GOT3 (cell line): ENCODE measurements at regions not wholly inside any gene's neighbourhood (a gene's known extent, or its start where the extent isn't known, plus 50 kb on each side); places are given as distances from the start of the nearest gene placed in this dataset.
"Not testable (repeated sequence)": the region's sequence is repeated elsewhere in the genome, so short reads cannot be mapped to it uniquely, and the experiment has no call there.

Experiments used
- DNase-seq: peaks from one replicate; lab custom pipeline; 2025; ENCODE audit warnings: mixed read lengths; lab: John Stamatoyannopoulos, UW

DNA sequence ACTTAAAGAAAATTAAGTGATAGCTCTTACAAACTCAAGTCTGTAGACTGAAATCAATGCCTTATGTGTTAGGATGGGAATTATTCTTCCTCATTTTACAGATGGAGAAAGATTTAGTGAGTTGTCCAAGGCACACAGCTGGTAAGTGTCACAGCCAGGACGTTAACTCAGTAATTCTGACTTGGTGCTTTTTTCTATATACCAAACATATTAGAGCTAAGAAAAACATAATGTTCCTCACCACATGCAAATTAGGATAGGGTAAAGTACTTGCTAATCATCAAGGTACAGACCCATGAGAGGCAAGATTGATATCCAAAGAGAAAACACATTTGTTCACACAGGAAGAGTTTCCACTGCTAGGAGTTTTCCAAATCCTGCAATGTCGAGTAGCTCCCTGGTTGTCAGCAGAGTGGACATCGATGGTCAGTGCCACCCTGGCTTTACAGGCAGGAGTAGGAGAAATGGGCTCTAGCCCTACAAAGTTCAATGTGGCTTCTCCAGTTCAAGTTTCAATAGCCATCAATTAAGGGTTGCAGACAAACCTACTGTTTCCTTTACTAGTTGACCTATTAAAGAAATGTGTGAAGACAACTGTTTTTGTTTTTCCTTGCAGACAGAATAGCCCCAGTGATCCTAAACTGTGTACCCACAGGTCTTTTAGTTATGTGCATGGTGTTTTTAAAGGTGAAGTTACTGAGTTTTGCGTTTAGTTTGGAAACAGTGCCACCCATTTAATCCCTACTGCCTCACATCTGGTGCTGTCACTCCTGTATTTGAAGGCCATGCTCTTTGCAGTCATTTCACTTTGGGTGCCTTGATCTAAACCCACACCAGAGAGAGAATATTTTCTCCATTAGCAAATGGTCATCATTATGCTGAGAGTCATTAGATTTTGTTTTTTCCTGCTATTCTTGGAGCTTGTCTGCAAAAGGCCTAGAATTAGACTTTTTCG, 460.8 kb upstream of the SMARCA2 start:
- DNase-seq, result no peak

GRCh38 chr9:1558666-1559065, 456.5 kb upstream of the SMARCA2 start:
- not testable (repeated sequence) for DNase-seq

DNA sequence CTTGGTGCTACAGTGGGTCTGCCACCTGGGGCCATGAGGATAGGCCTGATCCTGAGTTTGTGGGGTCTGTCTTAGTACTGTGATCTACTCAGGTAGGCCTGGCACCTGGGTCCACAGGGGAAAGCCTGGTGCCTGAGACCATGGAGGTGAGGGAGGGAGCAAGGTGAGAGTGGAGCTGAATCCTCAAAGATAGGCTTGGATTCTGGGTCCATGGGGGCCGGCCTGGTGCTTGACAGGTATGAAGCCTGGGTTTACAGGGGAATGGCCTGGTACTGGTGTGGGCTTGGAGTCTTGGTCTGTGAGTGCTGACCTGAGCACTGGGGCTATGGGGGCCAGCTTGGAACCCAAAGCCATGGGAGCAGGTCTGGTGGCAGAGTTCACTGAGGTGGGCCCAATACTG, 439.2 kb upstream of the SMARCA2 start:
- DNase-seq, result no peak

DNA sequence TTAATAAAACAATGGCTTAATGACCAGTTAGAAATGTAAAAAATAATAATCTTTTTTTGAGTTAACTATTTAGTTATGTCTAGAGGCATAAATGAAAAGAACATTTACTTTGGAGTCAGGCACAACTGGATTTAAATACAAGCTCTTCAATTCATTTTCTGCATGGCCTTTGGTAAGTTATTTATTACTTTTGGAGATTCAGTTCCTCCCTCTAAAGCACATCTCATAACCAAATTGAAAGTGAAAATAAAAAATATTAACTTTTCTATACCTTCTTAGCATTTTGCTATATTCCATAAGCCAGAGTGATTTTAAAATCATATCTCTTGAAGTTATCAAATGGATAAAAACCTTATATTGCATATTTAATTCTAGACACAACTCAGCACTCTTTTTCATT, 434.9 kb upstream of the SMARCA2 start:
- DNase-seq, result no peak

GRCh38 chr9:1581926-1582325, 433.2 kb upstream of the SMARCA2 start:
- DNase-seq, result no peak

GRCh38 chr9:1591310-1591709, 423.8 kb upstream of the SMARCA2 start:
- DNase-seq, result no peak

DNA sequence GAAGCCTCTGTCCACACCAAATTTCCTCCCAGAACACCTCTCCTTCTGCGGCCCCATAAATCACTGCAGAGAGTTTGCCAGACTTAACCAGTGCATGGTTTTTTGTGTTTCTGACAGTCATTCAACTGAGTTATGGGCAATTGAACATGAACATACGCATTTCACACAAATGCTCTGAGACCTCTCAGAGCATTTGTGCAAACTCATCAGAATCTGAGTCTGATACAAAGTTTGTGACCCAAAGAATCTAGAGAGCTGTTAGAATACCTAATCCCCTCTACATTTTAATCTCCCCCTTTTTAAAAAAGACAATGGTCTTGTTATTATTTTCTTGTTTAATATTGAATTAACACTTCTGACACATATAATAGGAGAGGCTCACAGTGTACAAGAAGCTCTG, 416.9 kb upstream of the SMARCA2 start:
- no peak for DNase-seq

GRCh38 chr9:1599961-1600360, 415.2 kb upstream of the SMARCA2 start:
- DNase-seq, result no peak

- no peak for DNase-seq
Observed at GRCh38 chr9:1604942-1605560, 410.1 kb upstream of the SMARCA2 start.

DNA sequence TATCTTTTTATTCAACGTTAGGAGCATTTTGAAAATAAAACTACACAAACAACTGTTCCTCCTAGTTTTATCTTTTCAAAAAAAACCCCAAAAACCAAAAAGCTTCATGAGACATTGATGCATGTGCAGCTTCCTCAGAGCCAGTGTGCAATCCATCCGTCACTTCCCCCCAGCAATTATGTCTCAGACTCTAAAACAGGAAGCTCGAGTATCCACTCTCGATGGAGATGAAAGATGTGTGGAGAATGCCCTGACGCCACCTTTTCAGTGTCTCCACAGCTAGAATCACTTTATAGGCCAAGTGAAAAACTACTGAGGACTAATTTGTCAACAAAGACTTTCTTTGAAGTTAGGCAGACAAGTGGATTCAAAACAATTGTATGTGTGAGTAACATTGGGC, 408.9 kb upstream of the SMARCA2 start:
- DNase-seq, result no peak

DNA sequence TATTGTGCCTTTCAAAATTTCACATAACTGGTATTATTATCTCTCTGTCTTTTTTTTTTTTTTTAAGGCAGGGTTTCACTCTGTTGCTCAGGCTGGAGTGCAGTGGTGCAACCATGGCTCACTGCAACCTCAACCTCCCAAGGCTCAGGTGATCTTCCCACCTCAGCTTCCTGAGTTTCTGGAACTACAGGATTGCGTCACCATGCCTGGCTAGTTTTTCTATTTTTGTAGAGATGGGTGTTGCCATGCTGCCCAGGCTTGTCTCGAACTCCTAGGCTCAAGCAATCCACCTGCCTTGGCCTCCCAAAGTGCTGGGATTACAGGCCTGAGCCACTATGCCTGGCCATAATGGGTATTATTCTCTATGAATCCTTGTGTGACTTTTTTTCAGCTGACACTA, 402.3 kb upstream of the SMARCA2 start:
- no peak for DNase-seq

- DNase-seq, result no peak
Observed at GRCh38 chr9:1617419-1617818, 397.7 kb upstream of the SMARCA2 start.

- DNase-seq, result no peak
Observed at GRCh38 chr9:1619915-1620710, 395.0 kb upstream of the SMARCA2 start.

- no peak for DNase-seq
Observed at GRCh38 chr9:1637401-1637800, 377.7 kb upstream of the SMARCA2 start.

DNA sequence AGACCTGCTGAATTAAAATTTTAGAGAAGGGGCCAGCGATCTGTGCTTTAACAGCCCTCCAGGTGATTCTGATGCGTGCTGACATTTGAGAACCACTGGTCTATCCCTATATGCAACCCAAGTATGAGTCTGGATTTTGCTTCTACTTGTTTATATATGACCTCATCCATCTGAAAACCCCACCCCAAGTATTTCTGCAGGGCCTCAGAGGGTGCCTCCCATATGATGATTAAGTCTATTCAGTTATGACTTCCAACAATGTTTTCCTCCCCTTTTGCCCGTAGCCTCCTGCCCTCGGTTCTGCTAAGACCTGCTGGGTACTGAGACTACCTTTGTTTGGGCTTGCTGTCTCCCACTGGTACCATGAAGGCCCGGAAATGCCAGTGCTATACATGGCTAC, 376.0 kb upstream of the SMARCA2 start:
- DNase-seq, result no peak

DNA sequence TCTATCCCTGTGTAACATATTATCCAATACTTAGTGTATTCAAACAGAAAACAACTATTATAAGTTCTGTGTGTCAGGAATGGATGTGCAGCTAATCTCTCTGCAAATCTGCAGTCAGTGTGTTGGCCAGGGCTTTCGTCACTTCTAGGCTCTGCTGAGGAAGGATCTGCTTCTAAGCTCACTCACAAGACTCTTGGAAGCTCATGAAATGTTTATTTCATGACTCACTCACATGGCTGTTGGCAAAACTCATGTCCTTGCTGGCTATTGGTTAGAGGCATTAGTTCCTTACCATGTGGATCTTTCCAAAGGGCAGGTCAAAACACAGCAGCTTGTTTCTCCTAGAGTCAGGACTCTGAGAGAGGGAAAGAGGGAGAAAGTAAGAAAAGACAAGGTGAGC, 367.4 kb upstream of the SMARCA2 start:
- no peak for DNase-seq

GRCh38 chr9:1653282-1653681, 361.9 kb upstream of the SMARCA2 start:
- no peak for DNase-seq

GRCh38 chr9:1658661-1659362, 356.3 kb upstream of the SMARCA2 start:
- no peak for DNase-seq

DNA sequence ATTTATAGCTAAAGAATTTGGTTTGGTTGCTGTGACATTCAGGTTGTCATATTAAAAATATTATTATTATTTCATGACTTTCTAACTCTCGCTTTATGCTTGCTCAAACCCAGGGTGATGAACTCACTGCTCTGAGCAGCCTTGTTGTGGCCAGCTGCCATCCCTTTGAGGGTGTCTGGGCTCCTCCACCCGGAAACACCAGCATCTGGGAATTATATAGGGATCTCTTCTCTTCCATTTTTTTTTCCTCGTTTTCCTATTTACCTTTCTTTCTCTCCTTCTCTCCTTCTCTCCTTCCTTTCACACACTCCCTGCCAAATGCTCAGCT, 355.8 kb upstream of the SMARCA2 start:
- no peak for DNase-seq

DNA sequence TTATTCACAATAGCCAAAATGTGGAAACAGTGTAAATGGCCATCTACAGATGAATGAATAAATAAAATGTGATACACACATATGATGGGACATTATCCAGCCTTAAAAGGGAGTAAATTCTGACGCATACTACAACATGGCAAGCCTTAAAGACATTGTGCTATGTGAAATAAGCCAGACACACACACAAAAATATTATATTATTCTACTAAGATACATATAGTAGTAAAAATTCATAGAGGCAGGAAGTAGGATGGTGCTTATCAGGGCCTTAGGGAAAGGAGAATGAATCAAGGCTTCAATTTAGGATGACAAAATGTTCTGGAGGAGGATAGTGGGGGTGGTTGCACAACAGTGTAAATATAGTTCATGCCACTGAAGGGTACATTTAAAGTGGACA, 346.7 kb upstream of the SMARCA2 start:
- no peak for DNase-seq

- no peak for DNase-seq
Observed at GRCh38 chr9:1673300-1673699, 341.8 kb upstream of the SMARCA2 start.

- no peak for DNase-seq
Observed at GRCh38 chr9:1676771-1677170, 338.4 kb upstream of the SMARCA2 start.
